COLO829 (cell line): ENCODE measurements at regions not wholly inside any gene's neighbourhood (a gene's known extent, or its start where the extent isn't known, plus 50 kb on each side); places are given as distances from the start of the nearest gene placed in this dataset.
"Not testable (repeated sequence)": the region's sequence is repeated elsewhere in the genome, so short reads cannot be mapped to it uniquely, and the experiment has no call there.

ENCODE experiments used
- DNase-seq: peaks from one replicate; pipeline ENCODE4 v3.0.0; 2012; ENCODE audit warnings: low spot score

- no peak for DNase-seq
Measured at GRCh38 chr11:42311514-42311913, 852.1 kb upstream of the LRRC4C start.

- no peak for DNase-seq
Measured at GRCh38 chr11:42311944-42312343, 852.5 kb upstream of the LRRC4C start.

- DNase-seq: no peak
Measured at GRCh38 chr11:42315267-42315666, 855.8 kb upstream of the LRRC4C start.

- DNase-seq: no peak
Measured at GRCh38 chr11:42315846-42316245, 856.4 kb upstream of the LRRC4C start.

GRCh38 chr11:42319921-42320320 lies 860.5 kb upstream of the LRRC4C start:
- DNase-seq: no peak

GRCh38 chr11:42329929-42330565 lies 870.6 kb upstream of the LRRC4C start:
- no peak for DNase-seq

- no peak for DNase-seq
Measured at GRCh38 chr11:42337786-42338455, 878.5 kb upstream of the LRRC4C start.

GRCh38 chr11:42344204-42344792 lies 884.8 kb upstream of the LRRC4C start:
- DNase-seq: no peak

- no peak for DNase-seq
Measured at GRCh38 chr11:42345933-42346332, 886.5 kb upstream of the LRRC4C start.

GRCh38 chr11:42363701-42364100 lies 904.2 kb upstream of the LRRC4C start:
- no peak for DNase-seq

GRCh38 chr11:42390116-42390515 lies 921.7 kb upstream of the API5 start:
- no peak for DNase-seq

GRCh38 chr11:42397483-42397882 lies 914.3 kb upstream of the API5 start:
- no peak for DNase-seq

GRCh38 chr11:42407341-42407740 lies 904.5 kb upstream of the API5 start:
- no peak for DNase-seq

GRCh38 chr11:42410251-42410955 lies 901.4 kb upstream of the API5 start:
- no peak for DNase-seq

GRCh38 chr11:42412590-42412989 lies 899.2 kb upstream of the API5 start:
- DNase-seq: no peak

- no peak for DNase-seq
Measured at GRCh38 chr11:42417691-42418090, 894.1 kb upstream of the API5 start.

GRCh38 chr11:42422090-42422489 lies 889.7 kb upstream of the API5 start:
- DNase-seq: no peak

- DNase-seq: not testable (repeated sequence)
Measured at GRCh38 chr11:42434911-42435310, 876.9 kb upstream of the API5 start.

GRCh38 chr11:42444406-42444805 lies 867.4 kb upstream of the API5 start:
- DNase-seq: no peak

GRCh38 chr11:42462558-42463310 lies 849.1 kb upstream of the API5 start:
- no peak for DNase-seq

GRCh38 chr11:42465623-42466022 lies 846.2 kb upstream of the API5 start:
- no peak for DNase-seq

GRCh38 chr11:42473106-42473505 lies 838.7 kb upstream of the API5 start:
- no peak for DNase-seq
